Liver (tissue), 8 donors: ENCODE measurements at regions not wholly inside any gene's neighbourhood (a gene's known extent, or its start where the extent isn't known, plus 50 kb on each side); places are given as distances from the start of the nearest gene placed in this dataset.

Experiments
- DNase-seq: peaks from one replicate; pipeline ENCODE4 v3.0.0-alpha.2; 2017; ENCODE audit warnings: low spot score
- H3K27ac ChIP-seq, 2 donors: one replicate each; pipeline ENCODE4 v1.7.0; 2013; ENCODE audit warnings: inconsistent platforms in 2 of 2, low read length in 2 of 2, control low read depth in 1 of 2, low read depth in 1 of 2, mild to moderate bottlenecking in 1 of 2
- H3K27me3 ChIP-seq, 4 donors: one replicate each; pipeline versions ENCODE4 v1.6.1 to v1.7.0; 2013; ENCODE audit warnings: low read length in 3 of 4, inconsistent platforms in 1 of 4, mild to moderate bottlenecking in 1 of 4, moderate library complexity in 1 of 4; ENCODE audit not compliant: control insufficient read depth in 4 of 4, insufficient read depth in 4 of 4
- H3K36me3 ChIP-seq, 4 donors: one replicate each; pipeline versions ENCODE4 v1.6.1 to v1.7.0; 2013; ENCODE audit warnings: low read length in 3 of 4, mild to moderate bottlenecking in 3 of 4, low read depth in 1 of 4, moderate library complexity in 1 of 4; ENCODE audit not compliant: control insufficient read depth in 4 of 4, insufficient read depth in 3 of 4
- H3K4me1 ChIP-seq, 4 donors: one replicate each; pipeline versions ENCODE4 v1.6.1 to v1.7.0; 2013; ENCODE audit warnings: low read length in 3 of 4, mild to moderate bottlenecking in 3 of 4, moderate library complexity in 1 of 4; ENCODE audit not compliant: control insufficient read depth in 4 of 4, insufficient read depth in 4 of 4
- H3K4me3 ChIP-seq, 3 donors: one replicate each; pipeline versions ENCODE4 v1.6.1 to v1.7.0; 2013; ENCODE audit warnings: low read length in 3 of 3, control low read depth in 1 of 3, low read depth in 1 of 3, mild to moderate bottlenecking in 1 of 3
- H3K9ac ChIP-seq, 2 donors: one replicate each; pipeline ENCODE4 v1.7.0; 2013; ENCODE audit warnings: low read length in 2 of 2, mild to moderate bottlenecking in 2 of 2, moderate library complexity in 2 of 2, control low read depth in 1 of 2, low read depth in 1 of 2
- H3K9me3 ChIP-seq, 4 donors: one replicate each; pipeline versions ENCODE4 v1.6.1 to v1.7.0; 2013; ENCODE audit warnings: low read length in 3 of 4; ENCODE audit not compliant: control insufficient read depth in 4 of 4
- EGR1 ChIP-seq, 2 donors: IDR thresholded peaks; 2 replicates each; pipeline ENCODE4 v1.6.1; 2016 to 2018; ENCODE audit warnings: antibody characterized with exemption in 2 of 2, low read depth in 2 of 2
- FOXA1 ChIP-seq: IDR thresholded peaks from 2 replicates; pipeline ENCODE4 v1.6.1; 2016; ENCODE audit warnings: antibody characterized with exemption
- FOXA2 ChIP-seq: IDR thresholded peaks from 2 replicates; pipeline ENCODE4 v1.6.1; 2016; ENCODE audit warnings: antibody characterized with exemption
- GABPA ChIP-seq, 2 donors: IDR thresholded peaks in 1 of 2; conservative IDR thresholded peaks in 1 of 2; 2 replicates each; pipeline ENCODE4 v1.6.1; 2016; ENCODE audit warnings: antibody characterized with exemption in 2 of 2, mild to moderate bottlenecking in 1 of 2, moderate library complexity in 1 of 2
- HNF4A ChIP-seq, 2 donors: conservative IDR thresholded peaks; 2 replicates each; pipeline ENCODE4 v1.6.1; 2016; ENCODE audit warnings: antibody characterized with exemption in 2 of 2, mild to moderate bottlenecking in 2 of 2
- HNF4G ChIP-seq: IDR thresholded peaks from 2 replicates; pipeline ENCODE4 v1.6.1; 2016; ENCODE audit warnings: antibody characterized with exemption
- NR2F2 ChIP-seq: IDR thresholded peaks from 2 replicates; pipeline ENCODE4 v1.6.1; 2016; ENCODE audit warnings: antibody characterized with exemption
- RAD21 ChIP-seq, 2 donors: IDR thresholded peaks; 2 replicates each; pipeline ENCODE4 v1.6.1; 2016; ENCODE audit warnings: antibody characterized with exemption in 2 of 2, mild to moderate bottlenecking in 2 of 2
- RXRA ChIP-seq, 2 donors: IDR thresholded peaks; 2 replicates each; pipeline ENCODE4 v1.6.1; 2017 to 2018; ENCODE audit warnings: antibody characterized with exemption in 2 of 2, mild to moderate bottlenecking in 1 of 2
- SP1 ChIP-seq: IDR thresholded peaks from 2 replicates; pipeline ENCODE4 v1.6.1; 2018; ENCODE audit warnings: antibody characterized with exemption, mild to moderate bottlenecking
- TAF1 ChIP-seq: conservative IDR thresholded peaks from 2 replicates; pipeline ENCODE4 v1.6.1; 2016; ENCODE audit warnings: antibody characterized with exemption, mild to moderate bottlenecking
- WGBS: extraction: QIAGEN DNeasy Blood & Tissue Kit; methylation state at CpG from one replicate; pipeline ENCODE4 v1.1.7; 2013; 5-methylcytosine and 5-hydroxymethylcytosine counted together
- TF ChIP-seq, protein P1 (sequence below): IDR thresholded peaks from 2 replicates; pipeline ENCODE4 v1.6.1; 2016; ENCODE audit warnings: antibody characterized with exemption
- TF ChIP-seq, protein P2 (sequence below): IDR thresholded peaks from 2 replicates; pipeline ENCODE4 v1.6.1; 2016; ENCODE audit warnings: antibody characterized with exemption
- TF ChIP-seq, protein P3 (sequence below): IDR thresholded peaks from 2 replicates; pipeline ENCODE4 v1.6.1; 2016; ENCODE audit warnings: antibody characterized with exemption
- TF ChIP-seq, protein P4 (sequence below): IDR thresholded peaks from 2 replicates; pipeline ENCODE4 v1.6.1; 2016; ENCODE audit warnings: antibody characterized with exemption, mild to moderate bottlenecking
- TF ChIP-seq, protein P5 (sequence below): fragments of 150-350 bp; IDR thresholded peaks from 2 replicates; pipeline ENCODE4 v1.5.1; 2017; ENCODE audit warnings: improper control_type of control experiment, low read depth, low read length; ENCODE audit not compliant: missing input control
- donor health status: healthy.
- donor health status: healthy.
- donor health status: healthy.
- donor health status: healthy.
- donor health status: healthy.

DNA sequence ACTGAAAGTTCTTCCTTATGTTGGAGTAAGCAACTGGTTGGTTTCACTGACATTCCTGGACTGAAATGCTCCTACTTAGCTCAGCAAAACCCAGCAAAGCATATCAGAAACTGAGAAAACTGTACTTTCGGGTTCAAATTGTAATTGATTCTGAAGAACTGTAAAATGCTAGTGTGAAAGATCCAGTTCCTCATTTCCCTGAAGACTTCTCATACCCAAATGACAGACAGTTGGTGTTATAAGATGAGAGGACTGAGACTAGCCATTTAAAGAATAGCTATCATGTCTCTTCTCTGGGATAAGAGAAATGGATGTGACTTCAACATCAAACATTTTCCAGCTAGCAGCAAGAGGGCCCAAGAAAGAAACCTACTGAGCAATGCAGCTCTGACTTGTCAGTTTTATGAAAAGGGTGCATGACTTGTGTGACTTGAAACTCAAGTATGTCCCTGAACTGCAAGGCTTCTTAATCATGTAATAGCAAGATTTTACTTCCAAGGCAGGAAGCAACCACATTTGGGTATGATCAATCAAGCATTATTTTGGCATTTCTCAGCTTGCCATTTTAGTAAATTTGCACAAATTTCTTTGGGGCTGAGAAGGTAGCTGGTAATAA lies 420.3 kb upstream of the MMADHC start:
- Histone ChIP-seq H3K36me3 (no peaks in the 10 kb centered on the region), H3K27ac (no peak overlapping the region), H3K4me3 (no peak overlapping the region), H3K4me1 (no peaks in the 10 kb centered on the region), H3K9ac (no peak overlapping the region), H3K27me3 (no peaks in the 10 kb centered on the region), H3K9me3 (no peaks in the 10 kb centered on the region)
- TF ChIP-seq FOXA1 (no peak), EGR1 (IDR thresholded peaks at IDR 0.05; ENCODE audit: low read depth in 2 of 2) (no peak), HNF4A (conservative IDR thresholded peaks at IDR 0.05) (no peak), HNF4G (no peak), GABPA (IDR thresholded peaks at IDR 0.05 in 1 of 2, conservative IDR thresholded peaks at IDR 0.05 in 1 of 2) (no peak), SP1 (no peak), NR2F2 (no peak), RAD21 (IDR thresholded peaks at IDR 0.05) (no peak)
- TF ChIP-seq, protein P1, sequence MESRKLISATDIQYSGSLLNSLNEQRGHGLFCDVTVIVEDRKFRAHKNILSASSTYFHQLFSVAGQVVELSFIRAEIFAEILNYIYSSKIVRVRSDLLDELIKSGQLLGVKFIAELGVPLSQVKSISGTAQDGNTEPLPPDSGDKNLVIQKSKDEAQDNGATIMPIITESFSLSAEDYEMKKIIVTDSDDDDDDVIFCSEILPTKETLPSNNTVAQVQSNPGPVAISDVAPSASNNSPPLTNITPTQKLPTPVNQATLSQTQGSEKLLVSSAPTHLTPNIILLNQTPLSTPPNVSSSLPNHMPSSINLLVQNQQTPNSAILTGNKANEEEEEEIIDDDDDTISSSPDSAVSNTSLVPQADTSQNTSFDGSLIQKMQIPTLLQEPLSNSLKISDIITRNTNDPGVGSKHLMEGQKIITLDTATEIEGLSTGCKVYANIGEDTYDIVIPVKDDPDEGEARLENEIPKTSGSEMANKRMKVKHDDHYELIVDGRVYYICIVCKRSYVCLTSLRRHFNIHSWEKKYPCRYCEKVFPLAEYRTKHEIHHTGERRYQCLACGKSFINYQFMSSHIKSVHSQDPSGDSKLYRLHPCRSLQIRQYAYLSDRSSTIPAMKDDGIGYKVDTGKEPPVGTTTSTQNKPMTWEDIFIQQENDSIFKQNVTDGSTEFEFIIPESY = no peak
- TF ChIP-seq, protein P2, sequence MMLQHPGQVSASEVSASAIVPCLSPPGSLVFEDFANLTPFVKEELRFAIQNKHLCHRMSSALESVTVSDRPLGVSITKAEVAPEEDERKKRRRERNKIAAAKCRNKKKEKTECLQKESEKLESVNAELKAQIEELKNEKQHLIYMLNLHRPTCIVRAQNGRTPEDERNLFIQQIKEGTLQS = no peak
- TF ChIP-seq, protein P3, sequence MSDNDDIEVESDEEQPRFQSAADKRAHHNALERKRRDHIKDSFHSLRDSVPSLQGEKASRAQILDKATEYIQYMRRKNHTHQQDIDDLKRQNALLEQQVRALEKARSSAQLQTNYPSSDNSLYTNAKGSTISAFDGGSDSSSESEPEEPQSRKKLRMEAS = no peak
- TF ChIP-seq, protein P4, sequence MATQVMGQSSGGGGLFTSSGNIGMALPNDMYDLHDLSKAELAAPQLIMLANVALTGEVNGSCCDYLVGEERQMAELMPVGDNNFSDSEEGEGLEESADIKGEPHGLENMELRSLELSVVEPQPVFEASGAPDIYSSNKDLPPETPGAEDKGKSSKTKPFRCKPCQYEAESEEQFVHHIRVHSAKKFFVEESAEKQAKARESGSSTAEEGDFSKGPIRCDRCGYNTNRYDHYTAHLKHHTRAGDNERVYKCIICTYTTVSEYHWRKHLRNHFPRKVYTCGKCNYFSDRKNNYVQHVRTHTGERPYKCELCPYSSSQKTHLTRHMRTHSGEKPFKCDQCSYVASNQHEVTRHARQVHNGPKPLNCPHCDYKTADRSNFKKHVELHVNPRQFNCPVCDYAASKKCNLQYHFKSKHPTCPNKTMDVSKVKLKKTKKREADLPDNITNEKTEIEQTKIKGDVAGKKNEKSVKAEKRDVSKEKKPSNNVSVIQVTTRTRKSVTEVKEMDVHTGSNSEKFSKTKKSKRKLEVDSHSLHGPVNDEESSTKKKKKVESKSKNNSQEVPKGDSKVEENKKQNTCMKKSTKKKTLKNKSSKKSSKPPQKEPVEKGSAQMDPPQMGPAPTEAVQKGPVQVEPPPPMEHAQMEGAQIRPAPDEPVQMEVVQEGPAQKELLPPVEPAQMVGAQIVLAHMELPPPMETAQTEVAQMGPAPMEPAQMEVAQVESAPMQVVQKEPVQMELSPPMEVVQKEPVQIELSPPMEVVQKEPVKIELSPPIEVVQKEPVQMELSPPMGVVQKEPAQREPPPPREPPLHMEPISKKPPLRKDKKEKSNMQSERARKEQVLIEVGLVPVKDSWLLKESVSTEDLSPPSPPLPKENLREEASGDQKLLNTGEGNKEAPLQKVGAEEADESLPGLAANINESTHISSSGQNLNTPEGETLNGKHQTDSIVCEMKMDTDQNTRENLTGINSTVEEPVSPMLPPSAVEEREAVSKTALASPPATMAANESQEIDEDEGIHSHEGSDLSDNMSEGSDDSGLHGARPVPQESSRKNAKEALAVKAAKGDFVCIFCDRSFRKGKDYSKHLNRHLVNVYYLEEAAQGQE = no peak
- DNase-seq = no peak
- 90% methylated on average over 1 of the region's 1 CpG for WGBS

DNA sequence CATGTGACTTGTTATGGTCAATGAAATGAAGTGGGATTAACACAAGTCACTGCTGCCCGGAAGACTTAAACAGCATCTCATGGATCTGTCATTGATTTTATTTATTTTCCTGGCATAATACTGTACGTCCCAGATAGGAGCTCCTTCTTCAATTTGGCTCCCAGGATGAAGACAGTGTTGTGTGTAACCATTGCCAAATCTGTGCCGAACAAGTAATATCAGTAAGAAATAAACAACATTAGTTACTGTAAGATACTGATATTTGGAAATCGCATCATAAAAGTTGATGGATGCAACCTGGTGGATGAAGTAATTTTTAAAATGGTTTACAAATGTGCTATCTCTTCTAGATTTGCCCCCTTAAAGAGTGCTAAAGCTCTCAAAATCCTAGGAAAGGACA lies 419.0 kb upstream of the MMADHC start:
- H3K27me3 ChIP-seq = no peaks in the 10 kb centered on the region
- 85% methylated on average over 4 of the region's 4 CpGs for WGBS
- H3K9ac ChIP-seq = no peak overlapping the region
- H3K4me1 ChIP-seq = no peaks in the 10 kb centered on the region
- no peak overlapping the region for H3K27ac ChIP-seq
- no peak overlapping the region for H3K4me3 ChIP-seq
- H3K9me3 ChIP-seq = no peaks in the 10 kb centered on the region
- TF ChIP-seq GABPA (IDR thresholded peaks at IDR 0.05 in 1 of 2, conservative IDR thresholded peaks at IDR 0.05 in 1 of 2) (no peak), RXRA (IDR thresholded peaks at IDR 0.05) (no peak), SP1 (no peak), FOXA2 (no peak), FOXA1 (no peak), HNF4A (conservative IDR thresholded peaks at IDR 0.05) (no peak), TAF1 (no peak)
- TF ChIP-seq, protein P5, sequence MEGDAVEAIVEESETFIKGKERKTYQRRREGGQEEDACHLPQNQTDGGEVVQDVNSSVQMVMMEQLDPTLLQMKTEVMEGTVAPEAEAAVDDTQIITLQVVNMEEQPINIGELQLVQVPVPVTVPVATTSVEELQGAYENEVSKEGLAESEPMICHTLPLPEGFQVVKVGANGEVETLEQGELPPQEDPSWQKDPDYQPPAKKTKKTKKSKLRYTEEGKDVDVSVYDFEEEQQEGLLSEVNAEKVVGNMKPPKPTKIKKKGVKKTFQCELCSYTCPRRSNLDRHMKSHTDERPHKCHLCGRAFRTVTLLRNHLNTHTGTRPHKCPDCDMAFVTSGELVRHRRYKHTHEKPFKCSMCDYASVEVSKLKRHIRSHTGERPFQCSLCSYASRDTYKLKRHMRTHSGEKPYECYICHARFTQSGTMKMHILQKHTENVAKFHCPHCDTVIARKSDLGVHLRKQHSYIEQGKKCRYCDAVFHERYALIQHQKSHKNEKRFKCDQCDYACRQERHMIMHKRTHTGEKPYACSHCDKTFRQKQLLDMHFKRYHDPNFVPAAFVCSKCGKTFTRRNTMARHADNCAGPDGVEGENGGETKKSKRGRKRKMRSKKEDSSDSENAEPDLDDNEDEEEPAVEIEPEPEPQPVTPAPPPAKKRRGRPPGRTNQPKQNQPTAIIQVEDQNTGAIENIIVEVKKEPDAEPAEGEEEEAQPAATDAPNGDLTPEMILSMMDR = no peak
- H3K36me3 ChIP-seq = no peaks in the 10 kb centered on the region
- no peak for DNase-seq
